ENCODE measurements at regions not wholly inside any gene's neighbourhood (a gene's known extent, or its start where the extent isn't known, plus 50 kb on each side); places are given as distances from the start of the nearest gene placed in this dataset.
"Not testable (repeated sequence)": the region's sequence is repeated elsewhere in the genome, so short reads cannot be mapped to it uniquely, and the experiment has no call there.

DNA sequence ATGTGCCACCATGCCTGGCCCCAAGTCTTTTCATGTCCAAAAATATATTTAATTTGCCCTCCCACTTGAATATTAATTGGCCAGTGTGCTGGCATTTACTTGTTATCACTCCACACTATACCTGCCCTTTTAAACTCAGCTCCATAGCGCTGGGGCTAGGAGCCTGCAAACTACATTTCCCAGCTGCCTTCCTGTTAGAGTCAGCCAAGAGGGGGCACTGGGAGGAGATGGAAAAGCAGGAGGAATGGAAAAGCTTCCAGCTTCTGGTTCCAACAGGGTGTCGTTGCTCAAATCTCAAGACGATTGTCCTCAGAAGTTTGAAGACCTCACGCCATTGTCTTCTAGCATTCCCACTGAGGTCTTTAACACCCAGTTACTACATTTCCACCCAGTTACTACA lies 315.5 kb downstream of the BCOR start:
- DNase-seq (ENCODE audit: low read depth), result no peak
- peaks cover 15% of the 10 kb centered on the region for H3K9me3 ChIP-seq (ENCODE audit: control insufficient read depth, low read length)
- no peaks in the 10 kb centered on the region for H3K4me1 ChIP-seq (ENCODE audit: control insufficient read depth, insufficient read depth, low read length)
- no peak overlapping the region for H3K4me3 ChIP-seq (ENCODE audit: low read length)
- no peak overlapping the region for H3K9ac ChIP-seq (ENCODE audit: low read length)
- peaks cover 30% of the 10 kb centered on the region for H3K27me3 ChIP-seq (replicated peaks; ENCODE audit: control insufficient read depth, insufficient read depth, low read length)
- H3K36me3 ChIP-seq (ENCODE audit: control insufficient read depth, insufficient read depth, low read length, severe bottlenecking), result no peaks in the 10 kb centered on the region

DNA sequence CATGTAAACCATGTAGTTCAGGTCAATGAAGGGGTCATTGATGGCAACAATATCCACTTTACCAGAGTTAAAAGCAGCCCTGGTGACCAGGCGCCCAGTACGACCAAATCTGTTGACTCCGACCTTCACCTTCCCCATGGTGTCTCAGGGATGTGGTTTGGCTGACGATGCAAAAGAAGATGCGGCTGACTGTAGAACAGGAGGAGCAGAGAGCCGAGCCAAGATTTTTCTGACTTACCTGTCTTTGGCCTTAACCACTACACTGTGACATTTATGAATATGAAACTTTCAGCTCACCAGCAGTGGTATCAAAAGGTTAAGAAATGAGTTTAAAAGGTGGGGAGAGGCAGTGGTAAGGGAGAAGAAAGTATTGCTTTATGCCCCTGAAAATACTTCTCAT lies 309.8 kb downstream of the BCOR start:
- H3K9me3 ChIP-seq (ENCODE audit: control insufficient read depth, low read length), result peaks cover 2% of the 10 kb centered on the region

DNA sequence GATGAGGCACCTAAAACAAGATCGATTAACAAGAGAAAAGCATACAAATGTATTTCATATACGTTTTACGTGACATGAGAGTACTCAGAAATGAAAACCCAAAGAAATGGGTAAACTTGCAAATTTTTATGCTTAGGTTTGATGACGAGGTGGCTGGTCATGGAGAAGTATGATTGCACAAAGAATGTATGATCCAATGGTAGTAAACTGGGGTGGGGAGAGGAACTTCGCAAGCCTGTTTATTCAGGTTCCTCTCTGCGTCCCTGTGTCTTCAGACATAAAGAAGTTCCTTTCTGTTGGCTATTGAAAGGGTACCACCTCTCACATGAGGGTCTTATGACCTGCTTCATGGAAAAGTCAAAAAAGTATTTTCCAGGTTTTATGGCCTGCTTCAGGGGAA lies 309.2 kb downstream of the BCOR start:
- DNase-seq (ENCODE audit: low read depth), result no peak
- Histone ChIP-seq H3K27me3 (replicated peaks; ENCODE audit: control insufficient read depth, insufficient read depth, low read length) (peaks cover 38% of the 10 kb centered on the region), H3K9me3 (ENCODE audit: control insufficient read depth, low read length) (peaks cover 2% of the 10 kb centered on the region), H3K4me3 (ENCODE audit: low read length) (no peak overlapping the region), H3K36me3 (ENCODE audit: control insufficient read depth, insufficient read depth, low read length, severe bottlenecking) (no peaks in the 10 kb centered on the region), H3K9ac (ENCODE audit: low read length) (no peak overlapping the region), H3K4me1 (ENCODE audit: control insufficient read depth, insufficient read depth, low read length) (no peaks in the 10 kb centered on the region)

More for the DNA sequence above, 309.8 kb downstream of the BCOR start:
- H3K4me1 ChIP-seq (ENCODE audit: control insufficient read depth, insufficient read depth, low read length), result no peaks in the 10 kb centered on the region
- H3K27me3 ChIP-seq (replicated peaks; ENCODE audit: control insufficient read depth, insufficient read depth, low read length), result peaks cover 35% of the 10 kb centered on the region
- no peak overlapping the region for H3K9ac ChIP-seq (ENCODE audit: low read length)
- H3K36me3 ChIP-seq (ENCODE audit: control insufficient read depth, insufficient read depth, low read length, severe bottlenecking), result no peaks in the 10 kb centered on the region
- no peak for DNase-seq (ENCODE audit: low read depth)
- no peak overlapping the region for H3K4me3 ChIP-seq (ENCODE audit: low read length)

DNA sequence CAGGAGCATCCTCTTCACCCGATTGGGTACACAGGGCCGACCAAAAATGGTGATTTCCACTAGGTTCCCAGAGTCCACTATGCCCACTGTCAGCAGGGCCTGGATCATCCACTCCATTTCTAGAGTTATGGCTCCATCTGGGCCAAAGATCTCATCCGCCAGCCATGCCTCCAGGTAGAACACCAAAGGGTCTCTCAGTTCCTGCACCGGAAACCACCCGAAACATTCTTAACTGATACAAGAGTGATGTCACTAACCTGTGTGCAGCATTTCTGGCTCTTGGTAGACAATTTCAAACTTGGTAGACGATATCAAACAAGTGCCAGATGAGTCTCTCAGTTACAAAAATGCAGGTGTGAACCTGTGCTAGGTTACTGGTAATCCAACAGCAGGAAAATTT lies 306.1 kb downstream of the BCOR start:
- Histone ChIP-seq H3K4me3 (ENCODE audit: low read length) (no peak overlapping the region), H3K9me3 (ENCODE audit: control insufficient read depth, low read length) (peaks cover 2% of the 10 kb centered on the region), H3K9ac (ENCODE audit: low read length) (no peak overlapping the region), H3K4me1 (ENCODE audit: control insufficient read depth, insufficient read depth, low read length) (no peaks in the 10 kb centered on the region), H3K36me3 (ENCODE audit: control insufficient read depth, insufficient read depth, low read length, severe bottlenecking) (no peaks in the 10 kb centered on the region), H3K27me3 (replicated peaks; ENCODE audit: control insufficient read depth, insufficient read depth, low read length) (peaks cover 41% of the 10 kb centered on the region)
- DNase-seq (ENCODE audit: low read depth), result no peak

DNA sequence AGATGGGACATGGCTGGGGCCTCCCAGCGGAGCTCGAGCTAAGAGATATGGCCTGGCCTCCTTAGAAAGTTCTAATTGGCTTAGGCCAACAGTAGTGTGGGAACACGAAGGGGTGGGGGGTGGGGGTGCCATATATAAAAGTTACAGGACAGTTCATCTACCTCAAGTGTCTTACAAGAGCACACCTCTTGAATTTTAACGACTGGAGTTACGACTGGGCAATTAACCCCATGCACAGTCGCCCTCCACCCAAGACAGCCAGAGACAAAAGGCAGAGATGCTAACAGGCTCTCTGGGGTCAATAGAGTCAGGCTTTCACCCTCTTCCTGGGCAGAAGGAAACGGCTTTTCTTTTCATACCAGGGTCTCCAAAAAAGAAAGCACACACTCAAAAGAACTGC lies 302.2 kb downstream of the BCOR start:
- H3K36me3 ChIP-seq (ENCODE audit: control insufficient read depth, insufficient read depth, low read length, severe bottlenecking), result no peaks in the 10 kb centered on the region
- H3K9me3 ChIP-seq (ENCODE audit: control insufficient read depth, low read length), result no peaks in the 10 kb centered on the region
- no peak for DNase-seq (ENCODE audit: low read depth)
- H3K27me3 ChIP-seq (replicated peaks; ENCODE audit: control insufficient read depth, insufficient read depth, low read length), result peaks cover 39% of the 10 kb centered on the region
- H3K9ac ChIP-seq (ENCODE audit: low read length), result no peak overlapping the region
- H3K4me3 ChIP-seq (ENCODE audit: low read length), result no peak overlapping the region
- H3K4me1 ChIP-seq (ENCODE audit: control insufficient read depth, insufficient read depth, low read length), result no peaks in the 10 kb centered on the region

DNA sequence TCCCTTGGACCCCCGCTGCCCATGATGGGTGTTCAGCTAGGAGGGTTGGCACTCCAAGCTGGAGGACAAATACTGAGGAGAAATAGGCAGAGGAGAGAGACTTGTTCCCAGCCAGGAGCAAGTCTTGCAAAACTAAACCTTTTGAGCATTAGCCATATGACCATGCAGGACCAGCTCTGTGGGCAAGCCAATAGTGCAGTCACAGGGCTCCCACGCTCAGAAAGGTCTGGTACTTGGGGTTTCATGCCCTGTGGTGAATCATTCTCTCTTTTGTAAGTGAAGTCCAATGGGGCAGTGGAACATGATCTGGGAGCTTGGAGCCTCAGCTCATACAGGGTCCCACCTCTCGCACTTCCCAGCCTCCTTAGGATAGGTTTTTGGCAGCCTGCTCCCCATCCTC lies 300.9 kb downstream of the BCOR start:
- Histone ChIP-seq H3K27me3 (replicated peaks; ENCODE audit: control insufficient read depth, insufficient read depth, low read length) (peaks cover 34% of the 10 kb centered on the region), H3K9ac (ENCODE audit: low read length) (no peak overlapping the region), H3K36me3 (ENCODE audit: control insufficient read depth, insufficient read depth, low read length, severe bottlenecking) (no peaks in the 10 kb centered on the region), H3K4me1 (ENCODE audit: control insufficient read depth, insufficient read depth, low read length) (no peaks in the 10 kb centered on the region), H3K4me3 (ENCODE audit: low read length) (no peak overlapping the region), H3K9me3 (ENCODE audit: control insufficient read depth, low read length) (no peaks in the 10 kb centered on the region)
- DNase-seq (ENCODE audit: low read depth), result no peak

DNA sequence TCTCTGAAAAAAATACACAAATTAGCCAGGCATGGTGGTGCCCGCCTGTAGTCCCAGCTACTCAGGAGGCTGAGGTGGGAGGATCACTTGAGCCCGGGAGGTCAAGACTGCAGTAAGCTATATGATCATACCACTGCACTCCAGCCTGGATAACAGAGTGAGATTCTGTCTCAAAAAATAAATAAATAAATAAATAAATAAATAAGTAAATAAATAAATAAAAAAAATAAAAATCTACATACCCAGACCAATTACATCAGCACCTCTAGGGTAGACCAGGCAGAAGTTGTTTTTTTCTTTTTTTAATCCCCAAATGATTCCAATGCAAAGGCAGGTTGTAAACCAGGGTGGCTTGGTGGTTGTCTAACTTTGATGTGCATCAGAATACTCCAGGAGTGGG lies 299.3 kb downstream of the BCOR start:
- not testable (repeated sequence) for H3K4me3 ChIP-seq (ENCODE audit: low read length); H3K9ac ChIP-seq (ENCODE audit: low read length); H3K4me1 ChIP-seq (ENCODE audit: control insufficient read depth, insufficient read depth, low read length); DNase-seq (ENCODE audit: low read depth); H3K9me3 ChIP-seq (ENCODE audit: control insufficient read depth, low read length); H3K36me3 ChIP-seq (ENCODE audit: control insufficient read depth, insufficient read depth, low read length, severe bottlenecking)
- H3K27me3 ChIP-seq (replicated peaks; ENCODE audit: control insufficient read depth, insufficient read depth, low read length), result peaks cover 31% of the 10 kb centered on the region

DNA sequence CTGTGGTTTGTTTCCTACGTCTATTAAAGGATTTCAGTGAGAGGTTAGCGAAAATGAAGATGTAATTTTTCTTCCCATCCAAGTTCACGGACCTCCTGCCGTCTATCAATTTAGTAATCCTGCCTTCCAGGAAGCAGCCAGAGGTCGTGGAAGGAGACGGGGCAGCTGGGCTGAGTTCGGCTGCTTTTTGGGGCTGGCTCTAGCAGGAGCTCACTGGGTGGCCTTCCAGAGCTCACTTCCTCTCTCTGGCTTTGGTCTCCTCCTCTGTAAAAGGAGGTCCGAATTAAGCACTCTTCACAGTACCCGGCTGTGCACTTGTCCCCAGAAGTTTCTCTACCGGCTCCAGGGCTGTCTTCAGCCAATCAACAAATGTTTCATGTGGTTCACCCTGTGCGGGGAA lies 295.4 kb downstream of the BCOR start:
- H3K9ac ChIP-seq (ENCODE audit: low read length), result no peak overlapping the region
- DNase-seq (ENCODE audit: low read depth), result no peak
- no peak overlapping the region for H3K4me3 ChIP-seq (ENCODE audit: low read length)
- no peaks in the 10 kb centered on the region for H3K36me3 ChIP-seq (ENCODE audit: control insufficient read depth, insufficient read depth, low read length, severe bottlenecking)
- no peaks in the 10 kb centered on the region for H3K4me1 ChIP-seq (ENCODE audit: control insufficient read depth, insufficient read depth, low read length)
- peaks cover 12% of the 10 kb centered on the region for H3K27me3 ChIP-seq (replicated peaks; ENCODE audit: control insufficient read depth, insufficient read depth, low read length)
- H3K9me3 ChIP-seq (ENCODE audit: control insufficient read depth, low read length), result no peaks in the 10 kb centered on the region

DNA sequence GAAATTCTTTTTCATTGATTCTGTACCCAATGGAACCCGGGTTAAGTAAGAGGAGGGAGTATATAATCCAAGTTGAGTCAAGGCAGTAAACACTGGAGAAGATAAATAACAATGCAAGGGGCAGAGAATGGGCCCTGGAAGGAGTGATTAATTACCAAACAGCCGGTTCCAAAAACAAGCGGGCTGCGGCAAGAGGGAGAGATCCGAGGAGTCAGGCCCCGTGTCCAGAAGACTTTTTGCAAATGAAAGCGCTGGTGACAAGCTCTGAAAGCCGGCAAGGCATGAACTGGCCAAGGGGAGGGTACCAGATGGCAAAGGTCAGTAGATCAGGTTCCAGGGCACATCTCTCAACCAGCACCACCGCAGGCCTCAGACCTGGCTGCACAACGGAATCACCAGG lies 294.9 kb downstream of the BCOR start:
- Histone ChIP-seq H3K4me3 (ENCODE audit: low read length) (no peak overlapping the region), H3K9ac (ENCODE audit: low read length) (no peak overlapping the region), H3K27me3 (replicated peaks; ENCODE audit: control insufficient read depth, insufficient read depth, low read length) (peaks cover 12% of the 10 kb centered on the region), H3K9me3 (ENCODE audit: control insufficient read depth, low read length) (no peaks in the 10 kb centered on the region), H3K36me3 (ENCODE audit: control insufficient read depth, insufficient read depth, low read length, severe bottlenecking) (no peaks in the 10 kb centered on the region), H3K4me1 (ENCODE audit: control insufficient read depth, insufficient read depth, low read length) (no peaks in the 10 kb centered on the region)
- no peak for DNase-seq (ENCODE audit: low read depth)

DNA sequence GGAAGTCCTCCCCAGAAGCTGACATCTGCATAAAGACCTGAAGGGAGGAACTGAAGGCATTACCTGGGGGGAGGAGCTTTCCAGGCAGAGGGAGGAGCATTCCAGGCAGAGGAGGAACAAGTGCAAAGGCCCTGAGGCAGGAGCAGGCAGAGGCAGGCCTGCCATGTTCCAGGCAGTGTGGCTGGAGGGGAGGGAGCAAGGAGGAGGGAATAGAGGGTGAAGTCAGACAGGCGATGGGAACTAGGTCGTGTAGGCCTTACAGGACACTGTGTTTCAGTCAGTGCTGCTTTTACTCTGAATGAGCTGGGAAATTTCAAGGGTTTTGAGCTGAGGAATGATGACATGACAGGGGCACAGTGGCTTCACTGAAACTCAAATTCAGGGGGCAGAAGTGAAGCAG lies 292.7 kb downstream of the BCOR start:
- no peak for DNase-seq (ENCODE audit: low read depth)
- peaks cover 18% of the 10 kb centered on the region for H3K27me3 ChIP-seq (replicated peaks; ENCODE audit: control insufficient read depth, insufficient read depth, low read length)
- no peaks in the 10 kb centered on the region for H3K36me3 ChIP-seq (ENCODE audit: control insufficient read depth, insufficient read depth, low read length, severe bottlenecking)

DNA sequence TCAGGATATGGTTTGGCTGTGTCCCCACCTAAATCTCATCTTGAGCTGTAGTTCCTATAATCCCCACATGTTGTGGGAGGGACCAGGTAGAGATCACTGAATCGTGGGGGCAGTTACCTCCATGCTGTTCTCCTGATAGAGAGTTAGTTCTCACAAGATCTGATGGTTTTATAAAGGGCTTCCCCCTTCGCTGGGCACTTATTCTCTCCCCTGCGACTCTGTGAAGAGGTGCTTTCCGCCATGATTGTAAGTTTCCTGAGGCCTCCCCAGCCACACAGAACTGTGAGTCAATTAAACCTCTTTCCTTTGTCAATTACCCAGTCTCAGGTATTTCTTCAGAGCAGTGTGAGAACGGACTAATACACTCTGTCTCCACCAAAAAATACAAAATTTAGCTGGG lies 291.9 kb downstream of the BCOR start:
- Histone ChIP-seq H3K27me3 (replicated peaks; ENCODE audit: control insufficient read depth, insufficient read depth, low read length) (peaks cover 18% of the 10 kb centered on the region), H3K4me1 (ENCODE audit: control insufficient read depth, insufficient read depth, low read length) (peaks cover 10% of the 10 kb centered on the region), H3K9me3 (ENCODE audit: control insufficient read depth, low read length) (peaks cover 4% of the 10 kb centered on the region), H3K36me3 (ENCODE audit: control insufficient read depth, insufficient read depth, low read length, severe bottlenecking) (no peaks in the 10 kb centered on the region), H3K4me3 (ENCODE audit: low read length) (no peak overlapping the region), H3K9ac (ENCODE audit: low read length) (no peak overlapping the region)
- DNase-seq (ENCODE audit: low read depth), result no peak

More for the DNA sequence above, 292.7 kb downstream of the BCOR start:
- no peak overlapping the region for H3K4me3 ChIP-seq (ENCODE audit: low read length)
- H3K9me3 ChIP-seq (ENCODE audit: control insufficient read depth, low read length), result no peaks in the 10 kb centered on the region
- peaks cover 10% of the 10 kb centered on the region for H3K4me1 ChIP-seq (ENCODE audit: control insufficient read depth, insufficient read depth, low read length)
- H3K9ac ChIP-seq (ENCODE audit: low read length), result no peak overlapping the region

DNA sequence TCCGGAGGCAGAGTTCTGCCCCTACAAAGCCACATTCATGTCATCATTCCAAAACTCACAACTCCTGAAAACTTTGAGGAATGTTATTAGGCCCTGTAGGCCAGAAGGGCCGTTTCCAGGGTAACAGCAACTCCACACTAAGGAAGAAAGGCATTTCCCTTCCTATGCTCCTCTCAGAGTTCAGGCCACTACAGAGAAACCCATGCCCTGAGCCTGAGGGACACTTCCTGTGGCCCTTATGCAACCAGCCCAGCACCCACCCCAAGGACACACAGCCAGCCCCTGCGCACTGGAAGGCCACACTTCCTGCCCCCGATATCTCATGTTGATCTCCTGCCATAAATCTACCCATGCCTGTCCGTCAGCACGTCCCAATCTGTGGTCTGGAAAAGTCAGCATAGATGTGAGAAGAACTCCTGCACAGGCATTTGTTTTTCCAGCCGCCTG lies 289.3 kb downstream of the BCOR start:
- peaks cover 11% of the 10 kb centered on the region for H3K4me1 ChIP-seq (ENCODE audit: control insufficient read depth, insufficient read depth, low read length)
- H3K9me3 ChIP-seq (ENCODE audit: control insufficient read depth, low read length), result peaks cover 5% of the 10 kb centered on the region
- H3K27me3 ChIP-seq (replicated peaks; ENCODE audit: control insufficient read depth, insufficient read depth, low read length), result peaks cover 8% of the 10 kb centered on the region
- DNase-seq (ENCODE audit: low read depth), result peak; percentile 64
- no peaks in the 10 kb centered on the region for H3K36me3 ChIP-seq (ENCODE audit: control insufficient read depth, insufficient read depth, low read length, severe bottlenecking)
- H3K9ac ChIP-seq (ENCODE audit: low read length), result no peak overlapping the region
- H3K4me3 ChIP-seq (ENCODE audit: low read length), result no peak overlapping the region
